Thymus (tissue), 11 donors: ENCODE measurements at regions not wholly inside any gene's neighbourhood (a gene's known extent, or its start where the extent isn't known, plus 50 kb on each side); places are given as distances from the start of the nearest gene placed in this dataset.

Source experiments
- DNase-seq, 9 donors: peaks; one replicate each; pipeline ENCODE4 v3.0.0-alpha.2; 2013; ENCODE audit warnings: low spot score in 9 of 9, low read depth in 6 of 9, missing footprints in 1 of 9
- H3K27ac ChIP-seq, 2 donors: one replicate each; pipeline ENCODE4 v1.5.1; 2013; ENCODE audit warnings: control low read depth in 1 of 2, low read depth in 1 of 2, low read length in 1 of 2, mild to moderate bottlenecking in 1 of 2, moderate library complexity in 1 of 2
- H3K27me3 ChIP-seq, 2 donors: one replicate each; pipeline ENCODE4 v1.5.1; 2013; ENCODE audit warnings: low read length in 1 of 2; ENCODE audit not compliant: control insufficient read depth in 2 of 2, insufficient read depth in 1 of 2
- H3K36me3 ChIP-seq, 2 donors: one replicate each; pipeline ENCODE4 v1.5.1; 2013; ENCODE audit warnings: low read length in 1 of 2, mild to moderate bottlenecking in 1 of 2, moderate library complexity in 1 of 2; ENCODE audit not compliant: control insufficient read depth in 2 of 2, insufficient read depth in 2 of 2
- H3K4me1 ChIP-seq, 2 donors: one replicate each; pipeline ENCODE4 v1.5.1; 2013; ENCODE audit warnings: low read length in 2 of 2; ENCODE audit not compliant: control insufficient read depth in 2 of 2, insufficient read depth in 2 of 2
- H3K4me3 ChIP-seq, 2 donors: one replicate each; pipeline ENCODE4 v1.5.1; 2013; ENCODE audit warnings: low read length in 2 of 2, control low read depth in 1 of 2, mild to moderate bottlenecking in 1 of 2
- H3K9me3 ChIP-seq, 2 donors: one replicate each; pipeline ENCODE4 v1.5.1; 2013; ENCODE audit warnings: low read length in 1 of 2, mild to moderate bottlenecking in 1 of 2; ENCODE audit not compliant: control insufficient read depth in 2 of 2, insufficient read depth in 1 of 2
- WGBS: extraction: QIAGEN DNeasy Blood & Tissue Kit; methylation state at CpG from one replicate; pipeline ENCODE4 v1.1.7; 2013; 5-methylcytosine and 5-hydroxymethylcytosine counted together
- donor health status: healthy.

DNA sequence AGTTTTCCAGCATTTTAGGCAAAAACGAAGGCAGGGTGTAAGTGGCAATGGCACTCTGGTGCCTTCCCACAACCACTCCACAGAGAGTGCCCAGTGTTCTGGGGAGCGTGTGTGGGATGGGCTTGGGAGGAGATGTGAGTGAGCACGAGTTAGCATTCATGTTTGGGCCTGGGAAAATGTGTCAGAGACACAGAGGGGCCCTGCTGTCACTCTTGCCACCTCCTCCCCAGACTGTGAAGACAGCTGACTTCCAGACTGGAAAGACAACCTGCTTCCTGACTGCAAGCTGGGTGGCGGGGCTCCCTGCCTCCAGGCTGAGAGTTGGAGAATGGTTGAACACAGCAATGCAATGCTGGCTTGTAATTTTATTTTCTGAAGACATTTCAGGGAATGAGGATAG, 454.5 kb upstream of the ZMIZ1 start:
- Histone ChIP-seq H3K9me3 (no peaks in the 10 kb centered on the region), H3K27ac (no peak overlapping the region), H3K4me3 (no peak overlapping the region), H3K4me1 (no peaks in the 10 kb centered on the region), H3K36me3 (no peaks in the 10 kb centered on the region), H3K27me3 (no peaks in the 10 kb centered on the region)
- WGBS = 90% methylated on average over 4 of the region's 4 CpGs
- DNase-seq = no peak

DNA sequence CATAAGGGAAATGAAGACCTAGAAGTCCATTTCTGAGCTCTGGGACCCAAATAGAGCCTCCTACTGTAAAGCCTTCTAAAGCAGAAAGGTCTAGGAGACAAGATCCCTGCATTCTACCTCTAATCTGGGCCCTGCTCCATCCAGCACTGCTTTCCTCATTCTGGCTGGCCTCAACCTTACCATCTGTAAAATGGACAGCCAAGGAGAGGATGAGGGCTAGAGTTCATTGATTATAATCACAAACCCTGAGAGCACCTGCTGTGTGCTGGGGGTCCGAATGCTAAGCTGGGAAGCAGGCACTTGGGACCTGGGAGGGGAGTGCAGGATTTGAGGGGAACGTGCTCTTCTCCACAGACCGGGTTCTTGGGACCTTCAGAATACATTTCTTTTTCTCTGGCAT, 454.0 kb upstream of the ZMIZ1 start:
- Histone ChIP-seq H3K27me3 (no peaks in the 10 kb centered on the region), H3K27ac (no peak overlapping the region), H3K9me3 (no peaks in the 10 kb centered on the region), H3K4me1 (no peaks in the 10 kb centered on the region), H3K36me3 (no peaks in the 10 kb centered on the region), H3K4me3 (no peak overlapping the region)
- DNase-seq = no peak
- WGBS = over 99% methylated on average over 3 of the region's 3 CpGs

DNA sequence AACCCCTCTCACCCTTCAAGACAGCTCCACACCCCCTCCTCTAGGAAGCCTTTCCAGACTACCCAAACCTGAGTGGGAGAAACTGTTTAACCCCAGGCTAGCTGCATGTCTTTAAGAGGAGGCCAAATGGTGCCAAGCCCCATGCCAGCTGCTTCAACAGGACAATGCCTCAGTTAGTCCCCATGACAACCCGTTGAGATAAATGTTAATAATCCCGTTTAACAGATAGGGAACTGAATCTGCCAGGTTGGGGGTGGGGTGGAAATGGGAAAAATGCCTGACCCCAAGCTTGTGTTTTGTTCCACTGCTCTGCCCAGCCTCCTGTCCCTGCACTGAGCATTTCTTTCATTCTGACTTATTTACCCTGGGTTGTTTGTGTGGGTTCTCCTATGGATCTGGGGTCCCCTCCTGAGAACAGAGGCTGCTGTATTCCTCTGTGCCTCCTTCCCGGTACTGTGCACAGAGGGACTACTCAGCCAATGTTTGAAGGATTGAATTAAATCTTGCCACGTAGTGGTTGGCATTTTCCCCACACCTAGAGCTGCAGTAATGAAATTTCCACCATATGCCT, 452.6 kb upstream of the ZMIZ1 start:
- H3K9me3 ChIP-seq = no peaks in the 10 kb centered on the region
- no peak for DNase-seq
- H3K36me3 ChIP-seq = no peaks in the 10 kb centered on the region
- H3K27me3 ChIP-seq = no peaks in the 10 kb centered on the region
- no peaks in the 10 kb centered on the region for H3K4me1 ChIP-seq
- no peak overlapping the region for H3K27ac ChIP-seq
- no peak overlapping the region for H3K4me3 ChIP-seq
- WGBS = 80% methylated on average over 4 of the region's 4 CpGs

- DNase-seq = no peak
- WGBS = 96% methylated on average over 3 of the region's 3 CpGs
Measured at GRCh38 chr10:78617115-78617514, 451.7 kb upstream of the ZMIZ1 start.

DNA sequence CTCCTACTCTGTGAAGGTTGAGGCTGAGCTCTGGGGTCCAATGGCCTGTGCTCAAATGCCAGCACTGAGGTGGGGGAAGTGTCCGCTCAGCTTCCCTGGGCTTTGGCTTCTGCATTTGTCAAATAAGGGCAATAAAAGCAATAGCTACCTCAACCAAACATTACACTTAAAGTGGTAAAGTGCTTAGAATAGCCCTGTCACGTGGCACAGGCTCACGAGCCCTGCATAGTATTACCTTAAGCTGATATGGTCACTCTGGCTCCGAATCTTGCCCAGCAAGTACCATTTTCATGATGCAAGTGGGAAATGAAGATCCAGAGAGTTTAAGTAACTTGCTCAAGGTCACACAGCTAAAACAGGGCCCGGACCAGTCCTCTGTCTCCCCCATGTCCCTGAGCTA, 451.1 kb upstream of the ZMIZ1 start:
- 97% methylated on average over 5 of the region's 5 CpGs for WGBS
- no peak overlapping the region for H3K4me3 ChIP-seq
- H3K27ac ChIP-seq = no peak overlapping the region
- no peaks in the 10 kb centered on the region for H3K9me3 ChIP-seq
- no peaks in the 10 kb centered on the region for H3K36me3 ChIP-seq
- no peaks in the 10 kb centered on the region for H3K4me1 ChIP-seq
- no peaks in the 10 kb centered on the region for H3K27me3 ChIP-seq
- DNase-seq = no peak

More at GRCh38 chr10:78617115-78617514, 451.7 kb upstream of the ZMIZ1 start:
- no peaks in the 10 kb centered on the region for H3K27me3 ChIP-seq
- H3K4me3 ChIP-seq = no peak overlapping the region
- H3K27ac ChIP-seq = no peak overlapping the region
- no peaks in the 10 kb centered on the region for H3K36me3 ChIP-seq
- H3K4me1 ChIP-seq = no peaks in the 10 kb centered on the region
- H3K9me3 ChIP-seq = no peaks in the 10 kb centered on the region

GRCh38 chr10:78618050-78618449, 450.7 kb upstream of the ZMIZ1 start:
- H3K4me1 ChIP-seq = no peaks in the 10 kb centered on the region
- H3K4me3 ChIP-seq = no peak overlapping the region
- 95% methylated on average over 4 of the region's 4 CpGs for WGBS

DNA sequence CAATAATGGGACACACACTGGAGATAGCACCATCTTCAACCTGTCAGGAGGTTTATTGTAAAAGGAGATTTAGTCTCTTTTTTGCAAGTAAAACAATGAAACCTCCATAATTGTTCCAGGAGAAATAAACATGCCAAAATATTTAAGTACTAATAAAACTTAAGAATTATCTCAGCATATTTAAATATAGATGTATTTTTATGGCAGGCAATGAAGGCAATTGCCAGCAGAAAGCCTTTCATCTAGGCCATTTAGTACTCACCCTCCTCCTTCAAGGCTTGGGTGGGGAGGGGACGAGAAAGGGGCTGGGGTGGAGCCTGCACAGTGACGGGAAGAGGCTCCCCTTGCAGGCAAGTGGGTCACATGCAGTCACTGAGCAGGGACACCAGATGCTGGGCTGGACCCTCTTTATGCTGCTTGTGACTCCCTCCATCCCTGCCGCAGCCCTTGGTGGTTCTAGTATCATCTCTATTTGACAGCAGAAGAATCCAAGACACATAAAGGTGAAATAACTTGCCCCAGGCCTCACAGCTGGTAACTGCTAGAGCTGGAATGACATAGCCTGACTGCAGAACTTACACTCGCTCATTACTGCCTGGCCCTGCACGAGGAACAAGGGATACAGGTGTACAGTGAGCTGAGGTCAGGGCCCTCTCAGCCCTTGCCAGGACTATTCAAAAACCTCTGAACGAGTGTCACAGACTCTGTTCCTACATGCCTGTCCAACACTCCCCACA, 449.5 kb upstream of the ZMIZ1 start:
- Histone ChIP-seq H3K4me3 (no peak overlapping the region), H3K4me1 (no peaks in the 10 kb centered on the region), H3K9me3 (no peaks in the 10 kb centered on the region), H3K27me3 (no peaks in the 10 kb centered on the region), H3K36me3 (no peaks in the 10 kb centered on the region), H3K27ac (no peak overlapping the region)
- WGBS = 91% methylated on average over 6 of the region's 6 CpGs
- no peak for DNase-seq

More at GRCh38 chr10:78618050-78618449, 450.7 kb upstream of the ZMIZ1 start:
- no peak for DNase-seq
- Histone ChIP-seq H3K9me3 (no peaks in the 10 kb centered on the region), H3K36me3 (no peaks in the 10 kb centered on the region), H3K27me3 (no peaks in the 10 kb centered on the region), H3K27ac (no peak overlapping the region)

DNA sequence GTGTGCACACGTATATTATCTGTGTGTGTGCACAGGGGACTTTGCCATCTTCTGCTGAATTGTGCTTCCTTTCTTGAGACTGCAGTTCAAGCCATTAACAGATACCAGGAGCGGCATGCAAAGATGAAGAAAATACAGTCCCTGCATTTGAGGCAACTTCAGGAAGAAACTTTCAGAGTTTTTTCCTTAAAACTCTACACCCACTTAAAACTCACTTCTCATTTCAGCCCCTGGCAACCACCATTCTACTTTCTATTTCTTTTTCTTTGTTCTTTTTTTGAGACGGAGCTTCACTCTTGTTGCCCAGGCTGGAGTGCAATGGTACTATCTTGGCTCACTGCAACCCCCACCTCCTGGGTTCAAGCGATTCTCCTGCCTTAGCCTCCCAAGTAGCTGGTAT, 448.9 kb upstream of the ZMIZ1 start:
- H3K4me1 ChIP-seq = no peaks in the 10 kb centered on the region
- no peak overlapping the region for H3K4me3 ChIP-seq
- H3K36me3 ChIP-seq = no peaks in the 10 kb centered on the region
- H3K9me3 ChIP-seq = no peaks in the 10 kb centered on the region
- H3K27me3 ChIP-seq = no peaks in the 10 kb centered on the region
- WGBS = 92% methylated on average over 4 of the region's 4 CpGs
- no peak overlapping the region for H3K27ac ChIP-seq
- DNase-seq = no peak

GRCh38 chr10:78620985-78621799, 447.6 kb upstream of the ZMIZ1 start:
- H3K4me1 ChIP-seq = no peaks in the 10 kb centered on the region
- 96% methylated on average over 9 of the region's 9 CpGs for WGBS
- no peak overlapping the region for H3K4me3 ChIP-seq
- no peaks in the 10 kb centered on the region for H3K27me3 ChIP-seq
- no peak overlapping the region for H3K27ac ChIP-seq
- H3K36me3 ChIP-seq = no peaks in the 10 kb centered on the region
- DNase-seq = no peak
- no peaks in the 10 kb centered on the region for H3K9me3 ChIP-seq
